ENCODE measurements at regions not wholly inside any gene's neighbourhood (a gene's known extent, or its start where the extent isn't known, plus 50 kb on each side); places are given as distances from the start of the nearest gene placed in this dataset.

GRCh38 chr2:111667001-111667400 lies 217.0 kb downstream of the ANAPC1 start:
- Mint-ChIP-seq H3K9me3 (ENCODE audit: low read depth, unreplicated experiment) (no peaks in the 10 kb centered on the region), H3K27me3 (ENCODE audit: unreplicated experiment) (no peaks in the 10 kb centered on the region), H3K4me3 (ENCODE audit: low read depth, unreplicated experiment) (no peak overlapping the region), H3K4me1 (ENCODE audit: low read depth, unreplicated experiment) (peaks cover 36% of the 10 kb centered on the region), H3K36me3 (ENCODE audit: insufficient read depth, unreplicated experiment) (peaks cover 6% of the 10 kb centered on the region), H3K27ac (ENCODE audit: unreplicated experiment) (peak overlapping the region; percentile 73)
- no peak for TF ChIP-seq CTCF (IDR thresholded peaks at IDR 0.05; ENCODE audit: unreplicated experiment)
- no TSS peak for BruUV-seq (replicated peaks)
- CTCF ChIA-PET: no interaction called here
- DNase-seq: no peak
- intact Hi-C loops (cut with micrococcal nuclease; ENCODE audit: unreplicated experiment): loop anchor here (2.0 to 10.0 kb wide), 2 partner anchors 50 to 182 kb away; no protein-coding TSS in a partner anchor

GRCh38 chr2:111667542-111668273 lies 216.3 kb downstream of the ANAPC1 start:
- CTCF ChIA-PET: interaction anchor here (3.2 kb wide), 1 partner anchor 8 kb away, joined by 9 read pairs; no protein-coding TSS in a partner anchor
- H3K27ac Mint-ChIP-seq (ENCODE audit: unreplicated experiment): peak overlapping the region; percentile 73
- peaks cover 6% of the 10 kb centered on the region for H3K36me3 Mint-ChIP-seq (ENCODE audit: insufficient read depth, unreplicated experiment)
- peaks cover 29% of the 10 kb centered on the region for H3K4me1 Mint-ChIP-seq (ENCODE audit: low read depth, unreplicated experiment)
- no peak overlapping the region for H3K4me3 Mint-ChIP-seq (ENCODE audit: low read depth, unreplicated experiment)
- no peaks in the 10 kb centered on the region for H3K9me3 Mint-ChIP-seq (ENCODE audit: low read depth, unreplicated experiment)
- TF ChIP-seq CTCF (IDR thresholded peaks at IDR 0.05; ENCODE audit: unreplicated experiment): no peak
- intact Hi-C loops (cut with micrococcal nuclease; ENCODE audit: unreplicated experiment): loop anchor here (2.0 to 10.0 kb wide), 2 partner anchors 51 to 183 kb away; no protein-coding TSS in a partner anchor
- BruUV-seq (replicated peaks): no TSS peak
- no peaks in the 10 kb centered on the region for H3K27me3 Mint-ChIP-seq (ENCODE audit: unreplicated experiment)
- DNase-seq: peak; percentile 60

- CTCF ChIA-PET: interaction anchor here (3.2 kb wide), 1 partner anchor 9 kb away, joined by 9 read pairs; no protein-coding TSS in a partner anchor
- BruUV-seq (replicated peaks): no TSS peak
- Mint-ChIP-seq H3K9me3 (ENCODE audit: low read depth, unreplicated experiment) (no peaks in the 10 kb centered on the region), H3K27me3 (ENCODE audit: unreplicated experiment) (no peaks in the 10 kb centered on the region), H3K4me3 (ENCODE audit: low read depth, unreplicated experiment) (no peak overlapping the region), H3K27ac (ENCODE audit: unreplicated experiment) (peak overlapping the region; percentile 73), H3K36me3 (ENCODE audit: insufficient read depth, unreplicated experiment) (peaks cover 6% of the 10 kb centered on the region), H3K4me1 (ENCODE audit: low read depth, unreplicated experiment) (peaks cover 24% of the 10 kb centered on the region)
- TF ChIP-seq CTCF (IDR thresholded peaks at IDR 0.05; ENCODE audit: unreplicated experiment): no peak
- intact Hi-C loops (cut with micrococcal nuclease; ENCODE audit: unreplicated experiment): loop anchor here (10.0 kb wide), 1 partner anchor 183 kb away; no protein-coding TSS in a partner anchor
- DNase-seq: no peak
Observed at GRCh38 chr2:111668274-111668616, 215.7 kb downstream of the ANAPC1 start.

GRCh38 chr2:111668741-111669140 lies 215.3 kb downstream of the ANAPC1 start:
- Mint-ChIP-seq H3K4me1 (ENCODE audit: low read depth, unreplicated experiment) (peaks cover 22% of the 10 kb centered on the region), H3K9me3 (ENCODE audit: low read depth, unreplicated experiment) (no peaks in the 10 kb centered on the region), H3K36me3 (ENCODE audit: insufficient read depth, unreplicated experiment) (peaks cover 6% of the 10 kb centered on the region), H3K4me3 (ENCODE audit: low read depth, unreplicated experiment) (no peak overlapping the region), H3K27ac (ENCODE audit: unreplicated experiment) (no peak overlapping the region), H3K27me3 (ENCODE audit: unreplicated experiment) (no peaks in the 10 kb centered on the region)
- intact Hi-C loops (cut with micrococcal nuclease; ENCODE audit: unreplicated experiment): loop anchor here (10.0 kb wide), 1 partner anchor 184 kb away; no protein-coding TSS in a partner anchor
- TF ChIP-seq CTCF (IDR thresholded peaks at IDR 0.05; ENCODE audit: unreplicated experiment): no peak
- BruUV-seq (replicated peaks): no TSS peak
- DNase-seq: no peak
- CTCF ChIA-PET: interaction anchor here (3.2 kb wide), 1 partner anchor 9 kb away, joined by 9 read pairs; no protein-coding TSS in a partner anchor
